ENCODE measurements at regions not wholly inside any gene's neighbourhood (a gene's known extent, or its start where the extent isn't known, plus 50 kb on each side); places are given as distances from the start of the nearest gene placed in this dataset.
"Not testable (repeated sequence)": the region's sequence is repeated elsewhere in the genome, so short reads cannot be mapped to it uniquely, and the experiment has no call there.

GRCh38 chr7:91374321-91374989, 110.2 kb downstream of the FZD1 start:
- Histone ChIP-seq H3K27me3 (ENCODE audit: insufficient read depth, low read length) (no peaks in the 10 kb centered on the region), H2AFZ (ENCODE audit: low read length, unreplicated experiment) (no peak overlapping the region), H3K36me3 (ENCODE audit: insufficient read depth, low read length) (no peaks in the 10 kb centered on the region), H3K79me2 (ENCODE audit: control insufficient read depth, insufficient read depth, low read length, unreplicated experiment) (no peaks in the 10 kb centered on the region), H3K4me3 (ENCODE audit: low read depth, low read length) (no peak overlapping the region), H3K27ac (ENCODE audit: low read depth, low read length) (no peak overlapping the region), H3K4me1 (ENCODE audit: control insufficient read depth, insufficient read depth, low read length, unreplicated experiment) (peaks cover 7% of the 10 kb centered on the region)

GRCh38 chr7:91375378-91375777, 111.1 kb downstream of the FZD1 start:
- Histone ChIP-seq H3K79me2 (ENCODE audit: control insufficient read depth, insufficient read depth, low read length, unreplicated experiment) (no peaks in the 10 kb centered on the region), H3K4me1 (ENCODE audit: control insufficient read depth, insufficient read depth, low read length, unreplicated experiment) (peaks cover 7% of the 10 kb centered on the region), H2AFZ (ENCODE audit: low read length, unreplicated experiment) (no peak overlapping the region), H3K27ac (ENCODE audit: low read depth, low read length) (no peak overlapping the region), H3K27me3 (ENCODE audit: insufficient read depth, low read length) (no peaks in the 10 kb centered on the region), H3K4me3 (ENCODE audit: low read depth, low read length) (no peak overlapping the region), H3K36me3 (ENCODE audit: insufficient read depth, low read length) (no peaks in the 10 kb centered on the region)

GRCh38 chr7:91378131-91378530, 113.9 kb downstream of the FZD1 start:
- no peaks in the 10 kb centered on the region for H3K27me3 ChIP-seq (ENCODE audit: insufficient read depth, low read length)
- no peaks in the 10 kb centered on the region for H3K79me2 ChIP-seq (ENCODE audit: control insufficient read depth, insufficient read depth, low read length, unreplicated experiment)
- H3K36me3 ChIP-seq (ENCODE audit: insufficient read depth, low read length): no peaks in the 10 kb centered on the region
- no peak overlapping the region for H3K4me3 ChIP-seq (ENCODE audit: low read depth, low read length)
- no peak overlapping the region for H3K27ac ChIP-seq (ENCODE audit: low read depth, low read length)
- H3K4me1 ChIP-seq (ENCODE audit: control insufficient read depth, insufficient read depth, low read length, unreplicated experiment): peaks cover 5% of the 10 kb centered on the region
- no peak overlapping the region for H2AFZ ChIP-seq (ENCODE audit: low read length, unreplicated experiment)

GRCh38 chr7:91379236-91379635, 115.0 kb downstream of the FZD1 start:
- Histone ChIP-seq H3K27ac (ENCODE audit: low read depth, low read length) (no peak overlapping the region), H3K4me1 (ENCODE audit: control insufficient read depth, insufficient read depth, low read length, unreplicated experiment) (no peaks in the 10 kb centered on the region), H2AFZ (ENCODE audit: low read length, unreplicated experiment) (no peak overlapping the region), H3K79me2 (ENCODE audit: control insufficient read depth, insufficient read depth, low read length, unreplicated experiment) (no peaks in the 10 kb centered on the region), H3K27me3 (ENCODE audit: insufficient read depth, low read length) (no peaks in the 10 kb centered on the region), H3K36me3 (ENCODE audit: insufficient read depth, low read length) (no peaks in the 10 kb centered on the region), H3K4me3 (ENCODE audit: low read depth, low read length) (no peak overlapping the region)

- Histone ChIP-seq H2AFZ (ENCODE audit: low read length, unreplicated experiment) (no peak overlapping the region), H3K79me2 (ENCODE audit: control insufficient read depth, insufficient read depth, low read length, unreplicated experiment) (no peaks in the 10 kb centered on the region), H3K4me3 (ENCODE audit: low read depth, low read length) (no peak overlapping the region), H3K27ac (ENCODE audit: low read depth, low read length) (no peak overlapping the region), H3K4me1 (ENCODE audit: control insufficient read depth, insufficient read depth, low read length, unreplicated experiment) (no peaks in the 10 kb centered on the region), H3K36me3 (ENCODE audit: insufficient read depth, low read length) (no peaks in the 10 kb centered on the region), H3K27me3 (ENCODE audit: insufficient read depth, low read length) (no peaks in the 10 kb centered on the region)
Measured at GRCh38 chr7:91379991-91380390, 115.8 kb downstream of the FZD1 start.

- Histone ChIP-seq H2AFZ (ENCODE audit: low read length, unreplicated experiment) (no peak overlapping the region), H3K27ac (ENCODE audit: low read depth, low read length) (no peak overlapping the region)
Measured at GRCh38 chr7:91383053-91383904, 119.0 kb downstream of the FZD1 start.

GRCh38 chr7:91383905-91384274, 119.7 kb downstream of the FZD1 start:
- Histone ChIP-seq H3K4me3 (ENCODE audit: low read depth, low read length) (no peak overlapping the region), H3K79me2 (ENCODE audit: control insufficient read depth, insufficient read depth, low read length, unreplicated experiment) (no peaks in the 10 kb centered on the region), H2AFZ (ENCODE audit: low read length, unreplicated experiment) (no peak overlapping the region), H3K4me1 (ENCODE audit: control insufficient read depth, insufficient read depth, low read length, unreplicated experiment) (no peaks in the 10 kb centered on the region), H3K27me3 (ENCODE audit: insufficient read depth, low read length) (no peaks in the 10 kb centered on the region), H3K27ac (ENCODE audit: low read depth, low read length) (no peak overlapping the region), H3K36me3 (ENCODE audit: insufficient read depth, low read length) (no peaks in the 10 kb centered on the region)

More at GRCh38 chr7:91383053-91383904, 119.0 kb downstream of the FZD1 start:
- Histone ChIP-seq H3K79me2 (ENCODE audit: control insufficient read depth, insufficient read depth, low read length, unreplicated experiment) (no peaks in the 10 kb centered on the region), H3K27me3 (ENCODE audit: insufficient read depth, low read length) (no peaks in the 10 kb centered on the region), H3K4me1 (ENCODE audit: control insufficient read depth, insufficient read depth, low read length, unreplicated experiment) (no peaks in the 10 kb centered on the region), H3K36me3 (ENCODE audit: insufficient read depth, low read length) (no peaks in the 10 kb centered on the region), H3K4me3 (ENCODE audit: low read depth, low read length) (no peak overlapping the region)

GRCh38 chr7:91394757-91395156, 130.5 kb downstream of the FZD1 start:
- not testable (repeated sequence) for H3K4me1 ChIP-seq (ENCODE audit: control insufficient read depth, insufficient read depth, low read length, unreplicated experiment); H3K4me3 ChIP-seq (ENCODE audit: low read depth, low read length); H3K79me2 ChIP-seq (ENCODE audit: control insufficient read depth, insufficient read depth, low read length, unreplicated experiment); H3K36me3 ChIP-seq (ENCODE audit: insufficient read depth, low read length); H3K27me3 ChIP-seq (ENCODE audit: insufficient read depth, low read length); H2AFZ ChIP-seq (ENCODE audit: low read length, unreplicated experiment); H3K27ac ChIP-seq (ENCODE audit: low read depth, low read length)

GRCh38 chr7:91395313-91395712, 131.1 kb downstream of the FZD1 start:
- H3K4me3 ChIP-seq (ENCODE audit: low read depth, low read length); H3K27me3 ChIP-seq (ENCODE audit: insufficient read depth, low read length); H2AFZ ChIP-seq (ENCODE audit: low read length, unreplicated experiment); H3K79me2 ChIP-seq (ENCODE audit: control insufficient read depth, insufficient read depth, low read length, unreplicated experiment); H3K27ac ChIP-seq (ENCODE audit: low read depth, low read length); H3K36me3 ChIP-seq (ENCODE audit: insufficient read depth, low read length); H3K4me1 ChIP-seq (ENCODE audit: control insufficient read depth, insufficient read depth, low read length, unreplicated experiment): not testable (repeated sequence)

- no peaks in the 10 kb centered on the region for H3K79me2 ChIP-seq (ENCODE audit: control insufficient read depth, insufficient read depth, low read length, unreplicated experiment)
- H3K36me3 ChIP-seq (ENCODE audit: insufficient read depth, low read length): no peaks in the 10 kb centered on the region
- no peaks in the 10 kb centered on the region for H3K4me1 ChIP-seq (ENCODE audit: control insufficient read depth, insufficient read depth, low read length, unreplicated experiment)
- no peak overlapping the region for H2AFZ ChIP-seq (ENCODE audit: low read length, unreplicated experiment)
- no peak overlapping the region for H3K27ac ChIP-seq (ENCODE audit: low read depth, low read length)
- H3K4me3 ChIP-seq (ENCODE audit: low read depth, low read length): no peak overlapping the region
- H3K27me3 ChIP-seq (ENCODE audit: insufficient read depth, low read length): peaks cover 5% of the 10 kb centered on the region; the same call in 1 of the 2 replicates
Measured at GRCh38 chr7:91397096-91397495, 132.9 kb downstream of the FZD1 start.

- H3K4me1 ChIP-seq (ENCODE audit: control insufficient read depth, insufficient read depth, low read length, unreplicated experiment): no peaks in the 10 kb centered on the region
- H3K36me3 ChIP-seq (ENCODE audit: insufficient read depth, low read length): no peaks in the 10 kb centered on the region
- peaks cover 5% of the 10 kb centered on the region; the same call in 1 of the 2 replicates for H3K27me3 ChIP-seq (ENCODE audit: insufficient read depth, low read length)
- no peak overlapping the region for H3K27ac ChIP-seq (ENCODE audit: low read depth, low read length)
- H3K79me2 ChIP-seq (ENCODE audit: control insufficient read depth, insufficient read depth, low read length, unreplicated experiment): no peaks in the 10 kb centered on the region
- no peak overlapping the region for H3K4me3 ChIP-seq (ENCODE audit: low read depth, low read length)
- H2AFZ ChIP-seq (ENCODE audit: low read length, unreplicated experiment): no peak overlapping the region
Measured at GRCh38 chr7:91397612-91398011, 133.4 kb downstream of the FZD1 start.
